22Rv1 (cell line): ENCODE measurements at regions not wholly inside any gene's neighbourhood (a gene's known extent, or its start where the extent isn't known, plus 50 kb on each side); places are given as distances from the start of the nearest gene placed in this dataset.

Source experiments
- CTCF ChIP-seq: fragments of 450-650 bp; IDR thresholded peaks from 2 replicates; pipeline ENCODE4 v1.5.1; 2017; ENCODE audit warnings: mild to moderate bottlenecking
- ZFX ChIP-seq: fragments of 450-650 bp; IDR thresholded peaks from 2 replicates; pipeline ENCODE4 v1.6.1; 2017; ENCODE audit warnings: antibody characterized with exemption, borderline replicate concordance

GRCh38 chr5:32981061-32981460 lies 269.9 kb downstream of the NPR3 start:
- no peak for TF ChIP-seq CTCF
- no peak for TF ChIP-seq ZFX
